ENCODE measurements at regions not wholly inside any gene's neighbourhood (a gene's known extent, or its start where the extent isn't known, plus 50 kb on each side); places are given as distances from the start of the nearest gene placed in this dataset.

DNA sequence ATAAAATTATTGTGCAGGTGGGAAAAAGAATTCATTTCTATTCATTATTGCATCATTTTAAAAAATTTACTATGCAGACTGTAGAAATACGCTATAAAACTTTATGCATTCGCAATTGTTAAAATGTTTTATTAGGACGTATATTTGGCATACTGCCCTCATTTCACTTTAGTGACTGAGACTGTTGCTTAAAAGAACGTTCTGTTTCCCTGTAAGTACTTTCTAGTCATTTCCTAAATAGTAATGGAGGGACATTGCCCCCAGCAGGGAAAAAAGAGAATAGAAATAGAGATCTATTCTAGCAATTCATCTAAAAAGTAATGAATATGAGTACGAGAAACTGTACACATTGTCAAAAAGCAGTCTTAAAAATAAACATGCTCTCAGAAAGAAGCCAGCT is 1295.8 kb upstream of the TENM3 start:
- TF ChIP-seq, protein P1, sequence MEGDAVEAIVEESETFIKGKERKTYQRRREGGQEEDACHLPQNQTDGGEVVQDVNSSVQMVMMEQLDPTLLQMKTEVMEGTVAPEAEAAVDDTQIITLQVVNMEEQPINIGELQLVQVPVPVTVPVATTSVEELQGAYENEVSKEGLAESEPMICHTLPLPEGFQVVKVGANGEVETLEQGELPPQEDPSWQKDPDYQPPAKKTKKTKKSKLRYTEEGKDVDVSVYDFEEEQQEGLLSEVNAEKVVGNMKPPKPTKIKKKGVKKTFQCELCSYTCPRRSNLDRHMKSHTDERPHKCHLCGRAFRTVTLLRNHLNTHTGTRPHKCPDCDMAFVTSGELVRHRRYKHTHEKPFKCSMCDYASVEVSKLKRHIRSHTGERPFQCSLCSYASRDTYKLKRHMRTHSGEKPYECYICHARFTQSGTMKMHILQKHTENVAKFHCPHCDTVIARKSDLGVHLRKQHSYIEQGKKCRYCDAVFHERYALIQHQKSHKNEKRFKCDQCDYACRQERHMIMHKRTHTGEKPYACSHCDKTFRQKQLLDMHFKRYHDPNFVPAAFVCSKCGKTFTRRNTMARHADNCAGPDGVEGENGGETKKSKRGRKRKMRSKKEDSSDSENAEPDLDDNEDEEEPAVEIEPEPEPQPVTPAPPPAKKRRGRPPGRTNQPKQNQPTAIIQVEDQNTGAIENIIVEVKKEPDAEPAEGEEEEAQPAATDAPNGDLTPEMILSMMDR (IDR thresholded peaks at IDR 0.05; ENCODE audit: borderline replicate concordance, extremely low read depth, low read length, poor library complexity, severe bottlenecking): no peak
- no peak for TF ChIP-seq EZH2 (IDR thresholded peaks at IDR 0.05; ENCODE audit: borderline replicate concordance, low read depth, low read length, severe bottlenecking)
